ENCODE measurements at regions not wholly inside any gene's neighbourhood (a gene's known extent, or its start where the extent isn't known, plus 50 kb on each side); places are given as distances from the start of the nearest gene placed in this dataset.

GRCh38 chr12:76641073-76641472 is 81.5 kb upstream of the OSBPL8 start:
- no peak for TF ChIP-seq CTCF (IDR thresholded peaks at IDR 0.05)
- TF ChIP-seq POLR2A (IDR thresholded peaks at IDR 0.05) = no peak
